Spinal cord (tissue), 9 donors: ENCODE measurements at regions not wholly inside any gene's neighbourhood (a gene's known extent, or its start where the extent isn't known, plus 50 kb on each side); places are given as distances from the start of the nearest gene placed in this dataset.

Experiments
- DNase-seq, 6 donors: peaks; one replicate each; pipeline versions ENCODE4 v3.0.0 to v3.0.0-alpha.2; 2013 to 2015; ENCODE audit warnings: low spot score in 6 of 6, low read depth in 4 of 6
- H3K27ac ChIP-seq: one replicate; pipeline ENCODE4 v1.5.1; 2013; ENCODE audit warnings: low read depth, low read length, control low read depth
- H3K27me3 ChIP-seq: one replicate; pipeline ENCODE4 v1.6.1; 2013; ENCODE audit warnings: low read length; ENCODE audit not compliant: control insufficient read depth, insufficient read depth
- H3K36me3 ChIP-seq: one replicate; pipeline ENCODE4 v1.6.1; 2013; ENCODE audit warnings: low read length; ENCODE audit not compliant: control insufficient read depth, insufficient read depth
- H3K4me1 ChIP-seq: one replicate; pipeline ENCODE4 v1.6.1; 2013; ENCODE audit warnings: low read length; ENCODE audit not compliant: control insufficient read depth, insufficient read depth
- H3K4me3 ChIP-seq: one replicate; pipeline ENCODE4 v1.5.1; 2013; ENCODE audit warnings: low read depth, low read length, control low read depth
- H3K9me3 ChIP-seq: one replicate; pipeline ENCODE4 v1.6.1; 2013; ENCODE audit warnings: low read length; ENCODE audit not compliant: control insufficient read depth, insufficient read depth
- WGBS: methylation state at CpG from one replicate; pipeline ENCODE4 v1.1.5; 2013; ENCODE audit warnings: missing lambda C conversion rate; ENCODE audit not compliant: insufficient coverage; 5-methylcytosine and 5-hydroxymethylcytosine counted together
- donor health status: healthy.

DNA sequence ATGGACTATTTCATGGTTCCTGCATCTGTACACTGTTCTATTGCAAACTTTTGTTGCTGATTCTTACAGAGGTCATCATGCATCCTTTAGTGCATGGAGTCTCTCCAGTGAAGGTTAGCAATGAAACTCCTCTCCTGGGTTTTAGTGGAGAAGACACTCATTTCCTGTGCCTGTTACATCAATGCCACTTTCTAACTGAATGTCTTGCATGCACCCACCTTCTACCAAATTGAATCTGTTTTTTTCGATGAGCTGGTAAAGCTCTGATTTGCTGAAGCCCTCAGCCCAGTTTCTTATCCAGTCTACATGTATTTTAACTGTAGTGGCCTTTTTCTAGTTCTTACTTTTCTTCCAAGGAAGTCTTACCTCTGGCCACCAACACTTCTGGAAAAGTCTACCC, 591.8 kb upstream of the ADAMTS16 start:
- H3K27me3 ChIP-seq = no peaks in the 10 kb centered on the region
- no CpG with 5 or more reads among the region's 1 CpG for WGBS

DNA sequence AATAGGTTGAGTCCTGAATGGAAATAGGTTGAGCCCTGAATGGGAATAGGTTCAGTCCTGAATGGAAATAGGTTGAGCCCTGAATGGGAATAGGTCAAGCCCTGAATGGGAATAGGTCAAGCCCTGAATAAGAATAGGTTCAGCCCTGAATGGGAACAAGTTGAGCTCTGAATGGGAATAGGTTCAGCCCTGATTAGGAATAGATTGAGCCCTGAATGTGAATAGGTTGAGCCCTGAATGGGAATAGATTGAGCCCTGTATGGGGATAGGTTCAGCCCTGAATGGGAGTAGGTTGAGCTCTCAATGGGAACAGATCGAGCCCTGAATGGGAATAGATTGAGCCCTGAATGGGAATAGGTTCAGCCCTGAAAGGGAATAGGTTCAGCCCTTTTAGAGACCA, 590.8 kb upstream of the ADAMTS16 start:
- no peak overlapping the region for H3K27ac ChIP-seq
- no peak for DNase-seq
- H3K9me3 ChIP-seq = no peaks in the 10 kb centered on the region
- no peaks in the 10 kb centered on the region for H3K4me1 ChIP-seq
- 40% methylated on average over 1 of the region's 1 CpG for WGBS
- H3K36me3 ChIP-seq = no peaks in the 10 kb centered on the region
- no peaks in the 10 kb centered on the region for H3K27me3 ChIP-seq
- H3K4me3 ChIP-seq = no peak overlapping the region

More for the DNA sequence above, 591.8 kb upstream of the ADAMTS16 start:
- Histone ChIP-seq H3K4me3 (no peak overlapping the region), H3K27ac (no peak overlapping the region), H3K36me3 (no peaks in the 10 kb centered on the region), H3K9me3 (no peaks in the 10 kb centered on the region), H3K4me1 (no peaks in the 10 kb centered on the region)
- DNase-seq = no peak

DNA sequence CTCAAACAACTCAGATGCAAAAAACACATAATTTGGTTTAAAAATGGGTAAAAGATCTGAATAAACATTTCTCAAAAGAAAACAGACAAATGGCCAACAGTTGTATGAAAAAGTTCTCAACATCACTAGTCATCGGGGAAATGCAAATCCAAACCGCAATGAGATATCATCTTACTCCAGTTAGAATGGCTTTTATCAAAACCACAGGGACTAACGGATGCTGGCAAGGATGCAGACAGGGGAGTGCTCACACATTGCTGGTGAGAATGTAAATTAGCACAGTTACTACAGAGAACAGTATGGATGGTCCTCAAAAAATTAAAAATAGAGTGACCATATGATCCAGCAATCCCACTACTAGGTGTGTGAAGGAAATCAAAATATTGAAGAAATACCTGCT, 589.1 kb upstream of the ADAMTS16 start:
- Histone ChIP-seq H3K4me1 (no peaks in the 10 kb centered on the region), H3K4me3 (no peak overlapping the region), H3K9me3 (no peaks in the 10 kb centered on the region), H3K27ac (no peak overlapping the region), H3K27me3 (no peaks in the 10 kb centered on the region), H3K36me3 (no peaks in the 10 kb centered on the region)
- WGBS = no CpG with 5 or more reads among the region's 3 CpGs
- no peak for DNase-seq

DNA sequence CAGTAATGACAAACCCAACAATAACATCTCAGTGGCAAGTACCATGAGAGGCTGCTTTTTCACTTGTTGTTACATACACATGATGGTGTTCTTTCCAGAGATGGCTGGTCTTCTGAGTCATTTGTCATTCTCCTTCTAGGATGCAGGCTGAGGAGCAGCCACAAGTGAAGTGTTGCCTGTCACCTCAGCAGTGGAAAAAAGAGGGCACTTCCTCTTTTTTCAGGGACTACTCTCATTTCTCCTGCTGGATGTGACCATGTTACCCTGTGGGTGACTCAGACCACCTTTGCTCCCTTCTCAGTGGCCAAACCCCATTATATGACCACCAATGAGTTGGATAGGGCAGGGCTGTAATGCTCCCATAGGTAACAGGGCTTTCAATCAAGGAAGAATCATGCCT, 587.0 kb upstream of the ADAMTS16 start:
- H3K27me3 ChIP-seq = no peaks in the 10 kb centered on the region
- H3K36me3 ChIP-seq = no peaks in the 10 kb centered on the region
- DNase-seq = no peak
- H3K4me3 ChIP-seq = no peak overlapping the region
- no peaks in the 10 kb centered on the region for H3K9me3 ChIP-seq
- H3K27ac ChIP-seq = no peak overlapping the region
- no peaks in the 10 kb centered on the region for H3K4me1 ChIP-seq

DNA sequence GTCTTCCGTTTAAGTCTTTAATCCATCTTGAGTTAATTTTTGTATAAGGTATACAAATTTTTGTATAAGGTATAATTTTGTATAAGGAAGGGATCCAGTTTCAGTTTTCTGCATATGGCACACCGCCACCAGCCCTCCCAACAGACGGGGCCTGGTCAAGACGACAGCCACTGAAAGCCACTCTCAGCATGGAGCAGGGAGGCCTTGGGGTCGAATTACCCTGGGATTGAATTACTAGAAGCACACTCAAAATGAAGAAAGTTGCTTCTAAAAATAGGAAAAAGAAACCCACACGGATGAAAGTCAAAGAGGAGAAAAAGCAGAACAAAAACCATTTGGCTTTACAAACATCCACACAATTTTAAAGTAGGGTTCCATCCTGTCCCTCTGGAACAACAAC, 586.2 kb upstream of the ADAMTS16 start:
- Histone ChIP-seq H3K27ac (no peak overlapping the region), H3K27me3 (no peaks in the 10 kb centered on the region), H3K4me3 (no peak overlapping the region), H3K9me3 (no peaks in the 10 kb centered on the region), H3K36me3 (no peaks in the 10 kb centered on the region), H3K4me1 (no peaks in the 10 kb centered on the region)
- DNase-seq = no peak
- 40% methylated on average over 4 of the region's 6 CpGs for WGBS

DNA sequence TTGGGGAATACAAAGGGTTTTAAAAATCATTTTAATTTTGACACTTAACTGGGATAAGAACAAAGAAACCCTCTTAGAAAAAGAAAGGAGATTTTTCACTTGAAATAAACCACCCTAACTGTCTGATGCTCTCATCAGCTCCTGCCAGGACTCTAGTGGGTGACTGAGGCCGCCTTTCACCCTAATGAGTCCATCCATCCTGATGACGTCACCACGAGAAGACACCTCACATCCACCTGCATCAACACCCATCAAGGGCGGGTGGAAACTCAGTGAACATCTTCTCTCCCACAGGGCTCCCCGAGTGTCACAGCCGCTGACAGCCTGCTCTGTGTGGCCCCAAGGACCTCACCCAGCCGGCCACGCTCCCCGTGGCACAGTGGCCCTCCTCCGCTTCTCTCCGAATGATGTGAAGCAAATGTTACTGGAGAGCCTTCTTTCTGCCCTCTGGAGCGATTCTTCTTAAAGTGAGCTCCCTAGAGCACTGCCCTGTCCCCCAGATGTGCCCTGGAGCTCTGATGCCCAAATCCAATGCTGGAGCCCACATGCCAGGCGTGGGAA, 584.3 kb upstream of the ADAMTS16 start:
- 88% methylated on average over 12 of the region's 13 CpGs for WGBS
- Histone ChIP-seq H3K27ac (no peak overlapping the region), H3K36me3 (no peaks in the 10 kb centered on the region), H3K4me3 (no peak overlapping the region), H3K4me1 (no peaks in the 10 kb centered on the region), H3K9me3 (no peaks in the 10 kb centered on the region), H3K27me3 (no peaks in the 10 kb centered on the region)
- DNase-seq = no peak

DNA sequence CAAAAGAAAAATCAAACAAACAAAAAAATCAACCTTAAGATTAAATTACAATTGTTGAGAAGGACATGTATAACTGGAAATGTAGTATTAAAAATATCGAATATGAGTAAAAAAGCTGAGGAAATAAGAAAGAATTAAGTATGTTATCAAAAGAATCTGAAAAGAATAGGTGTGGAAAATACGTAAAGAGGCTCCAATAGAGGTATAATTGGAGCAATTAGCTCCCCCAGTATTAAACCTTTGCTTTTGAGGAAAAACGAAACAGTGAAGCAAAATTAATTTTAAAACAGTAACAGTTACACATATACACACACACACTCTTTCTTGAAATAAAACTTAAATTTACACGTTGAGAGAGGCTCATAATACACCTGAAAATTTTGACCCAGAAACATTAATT, 578.7 kb upstream of the ADAMTS16 start:
- H3K27me3 ChIP-seq = no peaks in the 10 kb centered on the region
- H3K36me3 ChIP-seq = no peaks in the 10 kb centered on the region
- no peak for DNase-seq
- no peak overlapping the region for H3K4me3 ChIP-seq
- H3K27ac ChIP-seq = no peak overlapping the region
- peaks cover 1% of the 10 kb centered on the region for H3K9me3 ChIP-seq
- no peaks in the 10 kb centered on the region for H3K4me1 ChIP-seq
- WGBS = no CpG with 5 or more reads among the region's 4 CpGs

DNA sequence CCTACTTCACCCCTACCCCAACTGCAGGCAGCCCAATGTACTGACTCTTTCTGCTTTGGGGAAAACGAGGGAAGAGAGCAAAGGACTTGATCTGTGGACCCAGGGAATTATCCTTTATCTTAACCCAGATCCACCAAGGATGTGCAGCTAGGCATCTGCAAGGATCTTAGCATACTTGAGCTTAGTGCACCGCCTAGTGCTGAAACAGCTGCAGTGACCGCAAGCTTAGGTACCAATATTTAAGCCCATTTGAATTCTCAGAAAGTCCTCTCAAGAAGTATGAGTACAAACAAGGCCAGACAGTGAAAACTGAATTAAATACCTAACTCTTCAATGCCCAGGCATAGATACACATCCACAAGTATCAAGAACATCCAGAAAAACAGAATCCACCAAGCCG, 576.7 kb upstream of the ADAMTS16 start:
- Histone ChIP-seq H3K9me3 (peaks cover 1% of the 10 kb centered on the region), H3K4me3 (no peak overlapping the region), H3K27me3 (no peaks in the 10 kb centered on the region), H3K4me1 (no peaks in the 10 kb centered on the region), H3K27ac (no peak overlapping the region), H3K36me3 (no peaks in the 10 kb centered on the region)
- DNase-seq = no peak
- WGBS = 63% methylated on average over 2 of the region's 4 CpGs

DNA sequence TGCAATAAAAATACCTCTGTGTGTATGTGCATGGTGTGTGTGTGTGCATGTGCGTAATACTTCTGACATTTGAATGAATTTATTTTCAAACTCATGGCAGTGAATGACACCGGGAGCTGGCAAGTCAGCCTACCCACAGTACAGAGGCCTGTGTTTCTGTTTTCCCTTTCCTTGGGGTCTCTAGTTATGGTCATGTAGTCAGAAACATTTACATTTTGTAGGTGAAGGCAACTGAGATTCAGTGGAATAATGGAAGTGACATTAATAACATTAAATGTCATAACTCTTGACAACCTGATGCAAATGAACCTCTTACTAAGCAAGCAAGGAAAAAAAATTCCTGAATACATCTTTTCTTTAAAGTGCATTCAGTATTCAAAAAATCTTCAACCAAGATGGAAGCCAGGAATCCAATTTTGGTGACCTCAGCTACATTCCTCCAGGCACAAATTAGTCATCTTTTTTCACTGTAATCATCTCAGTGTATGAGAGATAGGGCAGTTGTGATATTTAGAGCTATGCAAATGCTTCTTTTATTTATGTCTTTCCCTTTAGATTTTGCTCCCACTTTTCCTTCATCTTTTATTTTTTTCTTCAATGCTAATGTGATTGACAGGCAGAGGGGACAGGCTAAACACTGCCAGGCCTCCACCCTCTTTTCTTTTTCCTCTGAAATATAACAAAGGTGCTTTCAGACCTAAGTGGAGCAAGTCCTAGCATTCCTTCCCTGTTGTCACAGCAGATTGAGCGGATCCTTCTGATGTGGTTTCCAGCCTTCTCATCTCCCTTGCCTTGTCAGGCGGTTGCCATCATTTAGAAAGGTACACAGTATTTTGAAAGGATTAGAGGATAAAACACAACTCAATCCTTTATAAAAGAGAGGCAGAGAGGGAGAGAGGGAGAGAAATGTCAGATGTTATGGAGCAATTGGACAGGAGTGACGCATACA, 569.8 kb upstream of the ADAMTS16 start:
- H3K27ac ChIP-seq = no peak overlapping the region
- no peak for DNase-seq
- H3K4me1 ChIP-seq = no peaks in the 10 kb centered on the region
- H3K4me3 ChIP-seq = no peak overlapping the region
- no peaks in the 10 kb centered on the region for H3K27me3 ChIP-seq
- H3K9me3 ChIP-seq = no peaks in the 10 kb centered on the region
- WGBS = 90% methylated on average over 1 of the region's 5 CpGs
- no peaks in the 10 kb centered on the region for H3K36me3 ChIP-seq
